H9 (cell line): ENCODE measurements at regions not wholly inside any gene's neighbourhood (a gene's known extent, or its start where the extent isn't known, plus 50 kb on each side); places are given as distances from the start of the nearest gene placed in this dataset.

Source experiments
- DNase-seq: peaks from one replicate; pipeline ENCODE4 v3.0.0-alpha.2; 2017
- H2AFZ ChIP-seq: one replicate; pipeline ENCODE4 v1.6.1; 2013; ENCODE audit warnings: mild to moderate bottlenecking, low read length, control low read depth, moderate library complexity
- H2AK5ac ChIP-seq: 2 replicates; pipeline ENCODE4 v1.6.1; 2013; ENCODE audit warnings: low read length, control low read depth, mixed read lengths; ENCODE audit not compliant: insufficient read length
- H2BK120ac ChIP-seq: one replicate; pipeline ENCODE4 v1.6.1; 2013; ENCODE audit warnings: low read depth, mild to moderate bottlenecking, low read length, control low read depth, inconsistent platforms; ENCODE audit not compliant: poor library complexity, severe bottlenecking
- H2BK12ac ChIP-seq: 2 replicates; pipeline ENCODE4 v1.6.1; 2013; ENCODE audit warnings: low read length, control low read depth, mixed read lengths, low read depth; ENCODE audit not compliant: insufficient read length
- H2BK15ac ChIP-seq: 2 replicates; pipeline ENCODE4 v1.6.1; 2013; ENCODE audit warnings: low read depth, low read length, control low read depth
- H2BK20ac ChIP-seq: one replicate; pipeline ENCODE4 v1.6.1; 2013; ENCODE audit warnings: low read depth, mild to moderate bottlenecking, low read length, control low read depth, inconsistent platforms; ENCODE audit not compliant: poor library complexity, severe bottlenecking
- H2BK5ac ChIP-seq: 2 replicates; pipeline ENCODE4 v1.6.1; 2013; ENCODE audit warnings: low read length, control low read depth, mixed read lengths; ENCODE audit not compliant: insufficient read length
- H3K14ac ChIP-seq: 2 replicates; pipeline ENCODE4 v1.6.1; 2013; ENCODE audit warnings: low read length, control low read depth; ENCODE audit not compliant: insufficient read depth
- H3K18ac ChIP-seq: 2 replicates; pipeline ENCODE4 v1.6.1; 2013; ENCODE audit warnings: low read depth, mild to moderate bottlenecking, mixed read lengths, low read length, control low read depth; ENCODE audit not compliant: insufficient read length
- H3K23ac ChIP-seq: 2 replicates; pipeline ENCODE4 v1.6.1; 2013; ENCODE audit warnings: low read length, control low read depth, mixed read lengths, low read depth; ENCODE audit not compliant: insufficient read length
- H3K23me2 ChIP-seq: 2 replicates; pipeline ENCODE4 v1.6.1; 2013; ENCODE audit warnings: low read depth, mild to moderate bottlenecking, mixed read lengths, low read length, control low read depth; ENCODE audit not compliant: insufficient read length, poor library complexity, severe bottlenecking
- H3K27ac ChIP-seq: 2 replicates; pipeline ENCODE4 v1.5.1; 2013; ENCODE audit warnings: low read length, control low read depth, mixed read lengths, low read depth; ENCODE audit not compliant: insufficient read length
- H3K27me3 ChIP-seq: 2 replicates; pipeline ENCODE4 v1.6.1; 2013; ENCODE audit warnings: low read length, control low read depth, inconsistent platforms; ENCODE audit not compliant: insufficient read depth
- H3K4ac ChIP-seq: 2 replicates; pipeline ENCODE4 v1.6.1; 2013; ENCODE audit warnings: low read depth, mild to moderate bottlenecking, control low read depth, inconsistent platforms, low read length, moderate library complexity
- H3K4me1 ChIP-seq: 2 replicates; pipeline ENCODE4 v1.6.1; 2013; ENCODE audit warnings: low read length, control low read depth, inconsistent platforms; ENCODE audit not compliant: insufficient read depth
- H3K4me2 ChIP-seq: 2 replicates; pipeline ENCODE4 v1.6.1; 2013; ENCODE audit warnings: low read length, control low read depth, mixed read lengths; ENCODE audit not compliant: insufficient read length, insufficient read depth
- H3K56ac ChIP-seq: 2 replicates; pipeline ENCODE4 v1.6.1; 2013; ENCODE audit warnings: low read depth, mild to moderate bottlenecking, mixed read lengths, low read length, control low read depth; ENCODE audit not compliant: insufficient read length
- H3K79me1 ChIP-seq: 2 replicates; pipeline ENCODE4 v1.6.1; 2013; ENCODE audit warnings: low read depth, mild to moderate bottlenecking, moderate library complexity, low read length, control low read depth, inconsistent platforms; ENCODE audit not compliant: insufficient read depth, poor library complexity, severe bottlenecking
- H3K79me2 ChIP-seq: 2 replicates; pipeline ENCODE4 v1.6.1; 2013; ENCODE audit warnings: low read length, control low read depth, inconsistent platforms; ENCODE audit not compliant: insufficient read depth
- H3K9ac ChIP-seq: 2 replicates; pipeline ENCODE4 v1.6.1; 2013; ENCODE audit warnings: low read length, control low read depth, mixed read lengths; ENCODE audit not compliant: insufficient read length; ENCODE audit errors: extremely low read depth
- H3K9me3 ChIP-seq: one replicate; pipeline ENCODE4 v1.6.1; 2013; ENCODE audit warnings: low read depth, low read length, inconsistent platforms; ENCODE audit not compliant: control insufficient read depth
- H3T11ph ChIP-seq: one replicate; pipeline ENCODE4 v1.6.1; 2013; ENCODE audit warnings: mild to moderate bottlenecking, low read length, control low read depth, inconsistent platforms
- H4K20me1 ChIP-seq: one replicate; pipeline ENCODE4 v1.6.1; 2013; ENCODE audit not compliant: control insufficient read depth, insufficient read length, insufficient read depth
- H4K5ac ChIP-seq: 2 replicates; pipeline ENCODE4 v1.6.1; 2013; ENCODE audit warnings: low read depth, mild to moderate bottlenecking, mixed read lengths, low read length, control low read depth; ENCODE audit not compliant: insufficient read length
- H4K8ac ChIP-seq: replicated peaks from 2 replicates; pipeline ENCODE4 v1.6.1; 2013; ENCODE audit warnings: low read length, control low read depth, mixed read lengths, low read depth; ENCODE audit not compliant: insufficient read length
- H4K91ac ChIP-seq: 2 replicates; pipeline ENCODE4 v1.6.1; 2013; ENCODE audit warnings: low read depth, mild to moderate bottlenecking, moderate library complexity, mixed read lengths, low read length, control low read depth; ENCODE audit not compliant: insufficient read length
- H3K27ac Mint-ChIP-seq, 3 experiments: 2 replicates in 2 of 3; 3 replicates in 1 of 3; pipeline ENCODE4 v1.8.0; 2020 to 2021; ENCODE audit warnings: mixed read lengths in 3 of 3, mild to moderate bottlenecking in 1 of 3, moderate library complexity in 1 of 3
- H3K27me3 Mint-ChIP-seq: 2 replicates; pipeline ENCODE4 v1.8.0; 2021; ENCODE audit warnings: low read depth, mild to moderate bottlenecking, moderate library complexity, mixed read lengths
- H3K36me3 Mint-ChIP-seq, 3 experiments: 2 replicates in 2 of 3; 3 replicates in 1 of 3; pipeline ENCODE4 v1.8.0; 2020 to 2021; ENCODE audit warnings: low read depth in 3 of 3, mixed read lengths in 3 of 3; ENCODE audit not compliant: insufficient read depth in 1 of 3
- H3K4me1 Mint-ChIP-seq, 2 experiments: 2 replicates each; pipeline ENCODE4 v1.8.0; 2020; ENCODE audit warnings: mixed read lengths in 2 of 2
- H3K4me3 Mint-ChIP-seq, 2 experiments: 2 replicates in 1 of 2; 3 replicates in 1 of 2; pipeline ENCODE4 v1.8.0; 2020 to 2021; ENCODE audit warnings: mild to moderate bottlenecking in 2 of 2, mixed read lengths in 2 of 2, moderate library complexity in 1 of 2
- H3K9me3 Mint-ChIP-seq, 2 experiments: 2 replicates in 1 of 2; 3 replicates in 1 of 2; pipeline ENCODE4 v1.8.0; 2020; ENCODE audit warnings: mild to moderate bottlenecking in 2 of 2, mixed read lengths in 2 of 2, moderate library complexity in 1 of 2
- WGBS: extraction: QIAGEN DNeasy Blood & Tissue Kit; methylation state at CpG from one replicate; pipeline ENCODE4 v1.1.7; 2013; ENCODE audit warnings: missing lambda C conversion rate, low lambda C conversion rate, mixed read lengths; ENCODE audit not compliant: insufficient read length; ENCODE audit errors: extremely low coverage; 5-methylcytosine and 5-hydroxymethylcytosine counted together
- TF ChIP-seq, protein P1 (sequence below): fragments of 200-600 bp; sonication (generic); conservative IDR thresholded peaks from 3 replicates; pipeline ENCODE4 v1.8.0; 2021; ENCODE audit warnings: antibody characterized with exemption, mild to moderate bottlenecking

DNA sequence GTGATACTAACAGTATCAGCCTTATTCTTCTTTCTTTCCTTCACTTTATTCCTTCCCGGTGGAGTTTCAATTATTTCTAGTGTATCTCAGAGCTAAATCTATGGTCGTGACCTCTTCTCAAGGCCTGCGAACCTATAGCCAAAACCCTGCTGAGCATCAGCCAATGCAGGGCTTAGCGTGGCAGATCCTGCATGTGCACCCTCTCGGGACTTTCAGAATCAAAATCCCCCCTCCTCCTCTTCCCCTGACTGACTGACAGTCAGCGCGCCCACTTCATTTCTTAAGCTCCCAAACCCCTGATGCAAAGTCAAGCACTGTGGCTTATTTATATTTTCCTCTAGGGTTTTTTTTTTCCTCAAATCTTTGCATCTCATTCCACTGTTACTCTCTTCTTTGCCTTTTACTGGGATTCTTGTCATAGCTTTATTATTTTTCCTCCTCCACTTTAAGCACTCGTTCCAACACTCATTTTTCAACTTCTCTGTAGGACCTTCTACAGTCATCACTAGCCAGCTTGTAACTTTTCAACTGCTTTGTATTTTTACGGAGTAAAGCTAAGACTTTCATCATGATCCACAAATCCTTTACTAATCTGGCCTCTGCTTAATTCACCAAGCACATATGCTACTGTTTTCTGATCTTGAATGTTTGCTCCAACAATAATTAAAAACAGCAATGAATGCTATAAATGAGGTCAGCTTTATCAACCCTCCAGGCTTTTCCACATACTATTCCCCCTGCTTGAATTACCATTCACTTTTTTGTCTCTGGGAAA, 896.5 kb upstream of the PIK3C3 start:
- WGBS: no CpG with 5 or more reads among the region's 9 CpGs

More for the DNA sequence above, 896.5 kb upstream of the PIK3C3 start:
- H4K8ac ChIP-seq: no peak overlapping the region
- no peaks in the 10 kb centered on the region for H3K79me1 ChIP-seq
- no peak overlapping the region for H3K14ac ChIP-seq
- H3K27ac ChIP-seq: no peak overlapping the region
- no peak overlapping the region for H3K23ac ChIP-seq
- no peak for DNase-seq
- H3K56ac ChIP-seq: no peak overlapping the region
- Mint-ChIP-seq H3K27me3 (no peaks in the 10 kb centered on the region), H3K4me1 (peaks cover 0 to 4% of the 10 kb centered on the region in 2 experiments; a peak in 2 of 4 replicates), H3K4me3 (no peak overlapping the region), H3K9me3 (no peaks in the 10 kb centered on the region), H3K27ac (no peak overlapping the region), H3K36me3 (0 out of 7 replicates have a peak, but pooled peaks cover 0 to under 1% (median 0%) of the 10 kb centered on the region in 3 experiments)
- H3K18ac ChIP-seq: no peak overlapping the region
- no peak overlapping the region for H2BK15ac ChIP-seq
- H3K9me3 ChIP-seq: no peaks in the 10 kb centered on the region
- H4K20me1 ChIP-seq: no peaks in the 10 kb centered on the region
- no peak overlapping the region for H2BK12ac ChIP-seq
- no peak overlapping the region for H3T11ph ChIP-seq
- H3K23me2 ChIP-seq: no peaks in the 10 kb centered on the region
- no peaks in the 10 kb centered on the region for H3K4me1 ChIP-seq
- H2AFZ ChIP-seq: no peak overlapping the region
- no peak overlapping the region for H3K9ac ChIP-seq
- H4K91ac ChIP-seq: no peak overlapping the region
- H3K4ac ChIP-seq: no peak overlapping the region
- H2BK20ac ChIP-seq: no peak overlapping the region
- no peaks in the 10 kb centered on the region for H3K27me3 ChIP-seq
- no peak overlapping the region for H2BK5ac ChIP-seq
- H2AK5ac ChIP-seq: no peak overlapping the region
- no peaks in the 10 kb centered on the region for H3K79me2 ChIP-seq
- TF ChIP-seq, protein P1, sequence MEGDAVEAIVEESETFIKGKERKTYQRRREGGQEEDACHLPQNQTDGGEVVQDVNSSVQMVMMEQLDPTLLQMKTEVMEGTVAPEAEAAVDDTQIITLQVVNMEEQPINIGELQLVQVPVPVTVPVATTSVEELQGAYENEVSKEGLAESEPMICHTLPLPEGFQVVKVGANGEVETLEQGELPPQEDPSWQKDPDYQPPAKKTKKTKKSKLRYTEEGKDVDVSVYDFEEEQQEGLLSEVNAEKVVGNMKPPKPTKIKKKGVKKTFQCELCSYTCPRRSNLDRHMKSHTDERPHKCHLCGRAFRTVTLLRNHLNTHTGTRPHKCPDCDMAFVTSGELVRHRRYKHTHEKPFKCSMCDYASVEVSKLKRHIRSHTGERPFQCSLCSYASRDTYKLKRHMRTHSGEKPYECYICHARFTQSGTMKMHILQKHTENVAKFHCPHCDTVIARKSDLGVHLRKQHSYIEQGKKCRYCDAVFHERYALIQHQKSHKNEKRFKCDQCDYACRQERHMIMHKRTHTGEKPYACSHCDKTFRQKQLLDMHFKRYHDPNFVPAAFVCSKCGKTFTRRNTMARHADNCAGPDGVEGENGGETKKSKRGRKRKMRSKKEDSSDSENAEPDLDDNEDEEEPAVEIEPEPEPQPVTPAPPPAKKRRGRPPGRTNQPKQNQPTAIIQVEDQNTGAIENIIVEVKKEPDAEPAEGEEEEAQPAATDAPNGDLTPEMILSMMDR: no peak
- no peak overlapping the region for H2BK120ac ChIP-seq
- H3K4me2 ChIP-seq: no peak overlapping the region
- H4K5ac ChIP-seq: no peak overlapping the region
